NCI-H1417 (cell line): ENCODE measurements at regions not wholly inside any gene's neighbourhood (a gene's known extent, or its start where the extent isn't known, plus 50 kb on each side); places are given as distances from the start of the nearest gene placed in this dataset.

ENCODE experiments used
- DNase-seq, 3 experiments: peaks; one replicate each; lab custom pipeline; 2025; lab: John Stamatoyannopoulos, UW

DNA sequence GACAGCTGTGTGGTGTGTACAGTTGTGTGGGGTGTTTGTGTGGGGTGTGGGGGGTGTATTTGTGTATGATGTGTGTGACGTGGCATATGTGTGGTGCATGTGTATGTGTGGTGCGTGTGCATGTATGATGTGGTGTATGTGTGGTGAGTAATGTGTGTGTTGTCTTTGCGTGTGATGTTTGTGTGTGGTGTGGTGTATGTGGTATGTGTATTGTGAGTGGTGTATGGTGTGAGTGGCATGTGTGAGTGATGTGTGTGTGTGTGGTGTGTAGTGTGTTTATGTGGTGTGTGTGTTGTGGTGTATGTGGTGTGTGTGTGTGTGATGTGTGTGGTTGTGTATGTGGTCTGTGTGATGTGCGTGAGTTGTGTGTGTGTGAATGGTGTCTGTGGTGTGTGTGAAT is 191.1 kb downstream of the MELK start:
- DNase-seq = no peak

- peak; percentile 68 to 77 (median 75) for DNase-seq
These were observed 191.8 kb downstream of the MELK start for GRCh38 chr9:36764364-36765076.

DNA sequence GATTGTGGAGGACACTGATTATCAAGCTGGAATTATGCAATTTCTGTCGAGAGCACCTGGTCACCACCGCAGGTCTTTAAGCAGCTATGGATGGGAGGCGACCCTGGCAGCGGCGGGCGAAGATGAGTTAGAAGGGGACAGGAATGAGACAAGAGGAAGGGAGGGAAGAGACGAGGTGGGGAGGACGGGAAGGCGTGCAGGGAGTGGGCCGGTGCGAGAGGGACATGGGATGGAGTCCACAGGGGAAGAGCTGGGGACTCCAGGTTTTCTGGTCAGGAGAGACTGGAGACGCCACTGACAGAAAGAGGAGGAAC is 192.3 kb downstream of the MELK start:
- peak in 1 of 3 experiments; percentile 75 for DNase-seq

DNA sequence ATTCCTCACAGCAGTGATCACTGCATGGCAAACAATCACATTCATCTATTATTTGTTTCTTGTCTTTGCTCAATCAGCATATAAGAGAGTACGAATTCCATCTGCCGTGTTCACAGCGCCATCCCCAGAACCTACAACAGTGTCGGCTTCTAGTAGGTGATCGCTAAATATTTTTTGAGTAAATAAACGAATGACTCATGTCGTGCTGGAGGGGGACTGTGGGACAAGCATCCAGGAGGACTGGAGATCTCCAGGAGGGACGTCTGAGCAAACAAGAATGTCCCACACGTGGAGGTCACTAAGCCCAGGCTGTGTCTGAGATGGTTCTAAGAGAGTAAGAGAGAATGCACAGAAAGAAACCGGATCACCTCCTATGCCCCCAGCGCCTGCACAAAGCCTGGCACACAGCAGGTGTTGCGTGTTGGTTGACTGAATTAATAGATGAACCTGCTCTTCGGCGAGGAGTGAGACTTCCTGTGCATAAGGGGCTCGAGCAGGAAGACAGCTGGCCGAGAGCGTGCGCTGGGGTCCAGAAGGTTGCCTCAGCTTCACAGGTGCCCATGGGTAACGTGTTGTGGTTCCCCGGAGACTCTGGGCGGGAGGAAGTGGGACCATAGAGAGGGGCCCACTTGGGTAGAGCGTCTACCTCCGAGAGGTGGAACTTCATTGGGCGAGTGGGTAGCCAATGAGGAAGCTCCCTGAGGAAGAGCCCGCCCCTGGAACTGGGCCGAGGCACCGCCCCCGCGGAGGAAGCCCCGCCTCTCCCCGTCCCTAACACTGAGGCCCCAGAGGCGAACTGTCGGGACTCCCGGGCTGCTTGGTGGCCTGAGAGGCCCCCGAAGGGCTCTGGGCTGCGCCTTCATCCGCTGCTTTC is 193.0 kb downstream of the MELK start:
- peak; percentile 92 to 97 (median 94) for DNase-seq

DNA sequence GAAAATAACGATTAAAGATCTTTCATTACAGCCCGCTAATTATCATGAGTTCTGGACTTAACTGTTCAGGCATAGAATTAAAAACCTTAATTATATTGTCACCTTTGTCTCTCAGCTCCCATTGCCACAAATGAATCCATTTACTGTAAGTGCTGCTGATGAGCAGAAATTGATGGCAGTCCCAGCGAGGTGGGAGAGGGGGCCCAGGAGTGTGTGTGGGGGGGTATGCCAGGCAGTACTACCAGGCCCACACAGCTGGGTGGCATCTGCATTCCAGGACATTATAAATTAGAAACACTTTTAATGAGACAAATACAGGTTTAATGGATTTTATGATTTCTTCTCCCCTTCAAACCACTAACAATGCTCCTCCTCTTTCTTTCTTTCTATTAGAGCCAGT is 196.0 kb downstream of the MELK start:
- DNase-seq = no peak

GRCh38 chr9:36770025-36770424 is 197.3 kb downstream of the MELK start:
- peak in 1 of 3 experiments; percentile 55 for DNase-seq

DNA sequence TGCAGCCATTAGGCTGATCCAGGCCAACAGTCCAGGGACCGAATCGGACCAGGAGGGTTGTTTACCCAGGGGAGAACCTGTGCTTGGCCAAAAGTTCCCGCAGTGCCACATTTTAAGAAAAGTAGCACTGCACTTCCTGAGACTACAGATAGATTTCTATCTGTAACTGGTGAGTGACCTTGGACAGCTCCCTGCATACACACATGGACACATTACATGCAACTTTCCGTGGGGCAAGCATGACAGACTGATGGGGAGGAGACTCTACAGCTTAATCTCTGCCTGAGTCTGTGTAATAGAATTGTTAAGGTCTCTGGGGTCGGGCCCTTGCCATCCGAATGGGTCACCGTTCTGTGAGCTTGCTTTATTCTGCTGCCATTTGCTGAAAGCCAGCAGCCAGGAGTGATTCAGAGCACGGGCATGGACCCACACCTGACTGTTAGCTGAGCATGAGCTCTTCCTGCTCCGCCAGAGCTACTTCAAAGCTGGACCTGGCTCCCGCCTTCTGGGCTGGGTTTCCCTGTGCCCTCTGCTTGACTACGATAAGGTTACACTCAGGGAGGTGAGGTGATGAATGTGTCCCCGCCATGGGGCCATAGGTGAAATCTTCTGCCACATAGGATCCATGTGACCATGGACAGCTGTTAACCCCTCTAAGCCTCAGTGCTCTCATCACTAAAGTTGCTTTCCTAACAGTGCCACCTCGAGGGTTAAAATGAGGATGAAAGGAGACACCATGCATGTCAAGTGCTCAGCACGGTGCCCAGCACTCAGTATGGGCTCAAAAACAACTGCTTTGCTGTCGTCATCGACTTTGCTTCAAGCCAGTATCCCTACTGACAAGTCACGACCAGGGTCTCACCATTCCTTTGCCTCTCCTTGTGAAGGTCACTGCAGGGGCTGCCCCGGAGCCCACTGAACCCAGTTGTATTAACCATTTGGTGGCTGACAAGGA is 200.0 kb downstream of the MELK start:
- peak in 2 of 3 experiments; percentile 15 to 81 for DNase-seq

DNA sequence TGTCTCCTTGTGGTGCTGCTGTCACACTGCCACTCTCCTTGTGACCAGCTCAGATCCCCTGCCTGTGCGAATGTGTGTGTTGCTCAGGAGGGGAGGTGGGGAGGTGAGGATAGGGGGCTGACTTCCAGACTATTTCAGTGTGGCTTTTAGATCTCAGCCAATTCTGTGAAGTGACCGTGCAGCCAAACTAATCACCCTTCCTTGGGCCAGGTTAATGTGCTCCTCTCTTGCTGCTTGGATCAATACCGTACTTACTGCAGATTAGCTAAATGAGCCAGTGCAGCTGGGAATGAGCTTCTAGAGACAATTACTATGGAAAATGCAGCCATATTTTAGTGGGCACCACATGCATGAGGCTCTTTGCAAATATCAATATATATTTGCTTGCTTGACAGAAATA is 206.0 kb downstream of the MELK start:
- DNase-seq = no peak

GRCh38 chr9:36779582-36779981 is 206.9 kb downstream of the MELK start:
- DNase-seq = no peak

DNA sequence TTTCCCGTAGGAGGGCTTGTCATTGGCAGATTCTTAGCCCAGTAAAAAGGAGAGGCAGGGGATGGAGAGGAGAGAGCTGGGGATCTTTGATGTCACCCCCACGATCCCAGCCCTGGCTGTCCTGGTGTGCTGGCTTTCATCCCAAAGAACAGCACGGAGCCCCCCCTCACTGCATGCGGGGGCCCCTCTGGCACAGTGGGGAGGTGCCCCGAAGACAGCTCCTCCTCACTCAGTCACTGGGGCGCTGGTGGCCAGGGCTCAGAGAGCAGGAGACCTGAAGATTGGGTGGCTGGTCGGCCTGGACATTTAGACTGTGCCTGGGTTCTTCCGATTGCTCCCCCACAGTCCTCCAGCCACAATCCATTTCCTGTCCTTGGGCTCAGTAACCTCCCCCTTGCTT is 207.5 kb downstream of the MELK start:
- DNase-seq = no peak

DNA sequence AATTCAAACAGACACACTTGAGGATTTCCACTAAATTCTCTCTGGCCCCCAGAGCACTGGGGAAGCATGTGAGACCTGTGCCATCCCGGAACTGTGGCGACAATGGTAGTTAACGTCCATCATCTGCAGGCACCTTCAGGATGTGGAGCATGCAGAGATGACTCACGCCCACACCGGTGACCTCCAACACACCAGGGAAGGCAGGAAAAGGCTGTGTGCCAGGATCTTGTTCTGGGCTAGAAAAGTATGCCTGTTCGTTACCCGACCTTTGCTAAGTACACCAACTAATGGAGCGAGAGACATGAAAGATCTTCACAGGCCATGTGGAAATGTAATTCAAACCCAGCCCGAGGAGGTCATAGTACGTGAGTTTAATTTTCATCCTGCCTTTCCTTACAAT is 208.8 kb downstream of the MELK start:
- DNase-seq = no peak
